ENCODE measurements at regions not wholly inside any gene's neighbourhood (a gene's known extent, or its start where the extent isn't known, plus 50 kb on each side); places are given as distances from the start of the nearest gene placed in this dataset.

- no peak for TF ChIP-seq ZFX (IDR thresholded peaks at IDR 0.05)
- TF ChIP-seq CTCF (conservative IDR thresholded peaks at IDR 0.05) = no peak
- H3K27ac ChIP-seq = no peak overlapping the region
These were observed 195.3 kb downstream of the NHLRC3 start for GRCh38 chr13:39233519-39233918.

- TF ChIP-seq CTCF (conservative IDR thresholded peaks at IDR 0.05) (no peak), ZFX (IDR thresholded peaks at IDR 0.05) (no peak)
- H3K27ac ChIP-seq = no peak overlapping the region
These were observed 206.4 kb downstream of the NHLRC3 start for GRCh38 chr13:39244561-39245230.

DNA sequence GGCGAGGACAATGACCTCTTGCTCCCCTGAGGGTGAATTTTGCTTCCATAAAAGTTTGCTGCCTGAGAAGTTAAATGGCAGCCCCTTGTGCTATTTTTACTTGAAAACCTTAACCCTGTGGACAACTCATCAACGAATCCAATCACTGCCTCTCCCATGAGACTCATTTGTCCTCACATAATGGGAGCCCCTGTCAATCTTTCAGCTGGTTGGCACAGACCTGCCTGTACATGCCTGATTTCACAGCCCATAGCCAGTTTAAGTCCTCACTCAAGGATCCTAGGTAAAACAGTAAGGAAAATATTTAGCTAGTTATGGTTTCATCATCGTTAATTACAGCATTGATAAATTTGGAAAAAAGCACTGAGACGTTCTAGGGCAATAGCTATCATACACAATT lies 207.4 kb downstream of the NHLRC3 start:
- TF ChIP-seq ZFX (IDR thresholded peaks at IDR 0.05) (no peak), CTCF (conservative IDR thresholded peaks at IDR 0.05) (no peak)
- no peak overlapping the region for H3K27ac ChIP-seq

GRCh38 chr13:39249982-39250381 lies 211.7 kb downstream of the NHLRC3 start:
- no peak overlapping the region for H3K27ac ChIP-seq
- TF ChIP-seq CTCF (conservative IDR thresholded peaks at IDR 0.05) (no peak), ZFX (IDR thresholded peaks at IDR 0.05) (no peak)

DNA sequence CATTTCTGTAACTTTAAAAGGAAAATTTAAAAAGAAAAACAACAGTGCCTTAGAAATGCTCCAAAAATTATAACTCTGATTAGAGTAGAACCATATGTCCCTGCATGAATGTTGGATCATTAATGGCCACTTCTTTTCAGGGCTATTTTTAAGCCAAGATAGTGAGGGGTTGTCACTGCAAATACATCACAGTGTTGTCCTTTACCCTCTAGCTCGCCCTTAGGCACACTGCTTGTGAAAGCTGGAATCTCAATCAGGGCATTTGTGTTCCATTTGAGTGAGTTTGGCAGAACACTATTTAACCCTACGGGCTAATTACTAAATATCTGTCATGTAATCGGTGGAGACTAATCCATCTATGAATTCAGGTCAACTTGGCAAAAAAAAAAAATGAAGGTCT lies 212.2 kb downstream of the NHLRC3 start:
- TF ChIP-seq CTCF (conservative IDR thresholded peaks at IDR 0.05) (no peak), ZFX (IDR thresholded peaks at IDR 0.05) (no peak)
- H3K27ac ChIP-seq = no peak overlapping the region

DNA sequence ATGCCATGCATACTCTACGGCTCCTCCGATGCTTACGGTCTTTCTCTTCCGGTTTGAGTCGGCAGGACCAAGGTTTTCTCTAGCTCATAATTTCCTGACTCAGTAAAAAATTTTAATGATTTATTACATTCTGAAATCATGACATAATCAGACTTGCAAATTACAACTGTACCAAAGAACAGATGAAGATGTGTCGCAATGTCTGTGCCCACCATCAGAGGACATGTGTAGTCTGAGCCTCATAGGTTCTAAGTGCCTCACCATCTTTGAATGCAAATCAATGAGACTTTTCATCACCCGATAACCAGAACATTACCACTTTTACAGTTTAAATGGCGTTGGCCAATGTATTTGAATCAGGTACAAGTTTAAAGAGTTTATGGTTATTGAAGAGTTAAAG lies 213.1 kb downstream of the NHLRC3 start:
- TF ChIP-seq ZFX (IDR thresholded peaks at IDR 0.05) (no peak), CTCF (conservative IDR thresholded peaks at IDR 0.05) (no peak)
- no peak overlapping the region for H3K27ac ChIP-seq

DNA sequence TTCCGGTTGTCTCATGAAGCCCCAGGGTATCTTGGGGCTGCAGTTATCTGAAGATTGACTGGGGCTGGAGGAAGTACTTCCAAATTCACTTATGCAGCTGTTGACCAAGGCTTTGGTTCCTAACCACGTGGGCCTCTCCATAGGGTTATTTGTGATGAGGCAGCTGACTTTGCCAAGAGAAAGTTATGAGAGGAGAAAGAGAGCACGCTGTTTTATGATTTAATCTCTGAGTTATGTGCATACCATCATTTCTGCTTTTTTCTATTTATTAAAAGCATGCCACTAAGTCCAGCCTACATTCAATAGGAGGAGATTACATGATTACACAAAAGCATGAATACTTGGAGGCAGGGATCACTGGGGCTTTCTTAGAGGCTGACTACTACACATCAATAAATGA lies 215.5 kb downstream of the NHLRC3 start:
- TF ChIP-seq ZFX (IDR thresholded peaks at IDR 0.05) (no peak), CTCF (conservative IDR thresholded peaks at IDR 0.05) (no peak)
- H3K27ac ChIP-seq = no peak overlapping the region

All from C4-2B (cell line).